PC-9 (cell line): ENCODE measurements at regions not wholly inside any gene's neighbourhood (a gene's known extent, or its start where the extent isn't known, plus 50 kb on each side); places are given as distances from the start of the nearest gene placed in this dataset.

Experiments used
- BruUV-seq: library from RNA; stranded (reverse); fragments of 400-500 nt; replicated peaks from 2 replicates; lab custom pipeline; 2021; lab: Mats Ljungman, UMichigan
- CTCF ChIA-PET: fragments of 300-600 bp; sonication (Branson Sonifier 250); formaldehyde crosslinking; loops from one replicate; lab custom pipeline; 2022; ENCODE audit warnings: antibody characterized with exemption; lab: Charles Lee
- POLR2A ChIA-PET: fragments of 300-600 bp; sonication (Branson Sonifier 250); formaldehyde crosslinking; loops from one replicate; lab custom pipeline; 2022; ENCODE audit warnings: antibody characterized with exemption; ENCODE audit not compliant: unreplicated experiment; lab: Charles Lee
- DNase-seq, 2 experiments: peaks; one replicate each; pipeline versions ENCODE4 v3.0.0 to v3.0.0-alpha.2; 2015 to 2022; ENCODE audit warnings: mixed read lengths in 1 of 2
- H2AFZ ChIP-seq: fragments of 200-600 bp; sonication (generic); 2 replicates; pipeline ENCODE4 v1.8.1; 2017; ENCODE audit warnings: antibody characterized with exemption
- H3F3A ChIP-seq: fragments of 200-600 bp; sonication (generic); 2 replicates; pipeline ENCODE4 v1.8.1; 2017; ENCODE audit warnings: antibody characterized with exemption, mild to moderate bottlenecking, low read depth; ENCODE audit not compliant: insufficient read depth
- H3K27ac ChIP-seq: fragments of 200-600 bp; sonication (generic); 2 replicates; pipeline ENCODE4 v1.6.1; 2016; ENCODE audit warnings: mixed run types
- H3K27me3 ChIP-seq: fragments of 200-600 bp; sonication (generic); 2 replicates; pipeline ENCODE4 v1.6.1; 2016; ENCODE audit warnings: low read depth, mixed run types; ENCODE audit not compliant: insufficient read depth
- H3K36me3 ChIP-seq: fragments of 200-600 bp; sonication (generic); 2 replicates; pipeline ENCODE4 v1.6.1; 2016; ENCODE audit warnings: low read depth, mixed run types
- H3K4me1 ChIP-seq: fragments of 200-600 bp; sonication (generic); replicated peaks from 2 replicates; pipeline ENCODE4 v1.6.1; 2016; ENCODE audit warnings: mixed run types; ENCODE audit not compliant: insufficient read depth
- H3K4me2 ChIP-seq: fragments of 200-600 bp; sonication (generic); 2 replicates; pipeline ENCODE4 v1.6.1; 2017; ENCODE audit warnings: mixed run types
- H3K4me3 ChIP-seq: fragments of 200-600 bp; sonication (generic); 2 replicates; pipeline ENCODE4 v1.6.1; 2016; ENCODE audit warnings: mixed run types
- H3K79me2 ChIP-seq: fragments of 200-600 bp; sonication (generic); 2 replicates; pipeline ENCODE4 v1.6.1; 2017; ENCODE audit warnings: low read depth, mixed run types
- H3K9me2 ChIP-seq: fragments of 200-600 bp; sonication (generic); 2 replicates; pipeline ENCODE4 v1.8.1; 2017; ENCODE audit warnings: mild to moderate bottlenecking; ENCODE audit not compliant: insufficient read depth
- H3K9me3 ChIP-seq: fragments of 200-600 bp; sonication (generic); 2 replicates; pipeline ENCODE4 v1.8.1; 2016; ENCODE audit warnings: low read depth; ENCODE audit not compliant: insufficient read depth
- H4K20me1 ChIP-seq: fragments of 200-600 bp; sonication (generic); 2 replicates; pipeline ENCODE4 v1.8.1; 2017; ENCODE audit not compliant: insufficient read depth
- CTCF ChIP-seq: fragments of 200-600 bp; sonication (generic); conservative IDR thresholded peaks from 2 replicates; pipeline ENCODE4 v1.6.1; 2017; ENCODE audit warnings: mixed run types, antibody characterized with exemption, mild to moderate bottlenecking, moderate library complexity
- EZH2 ChIP-seq: fragments of 200-600 bp; sonication (generic); IDR thresholded peaks from 2 replicates; pipeline ENCODE4 v1.8.0; 2017; ENCODE audit warnings: antibody characterized with exemption, low read depth
- intact Hi-C: fragments of 100-400 bp; cut with micrococcal nuclease; formaldehyde crosslinking; loops from one replicate; pipeline ENCODE4 v1.10.0; 2022; ENCODE audit not compliant: unreplicated experiment

GRCh38 chr11:29786092-29786491 lies 230.7 kb downstream of the KCNA4 start:
- BruUV-seq = no TSS peak
- TF ChIP-seq EZH2 (no peak), CTCF (no peak)
- Histone ChIP-seq H3K9me3 (no peaks in the 10 kb centered on the region), H3K27me3 (no peaks in the 10 kb centered on the region), H3F3A (no peaks in the 10 kb centered on the region), H3K4me2 (no peak overlapping the region), H3K4me1 (no peaks in the 10 kb centered on the region), H3K36me3 (no peaks in the 10 kb centered on the region), H4K20me1 (no peaks in the 10 kb centered on the region), H2AFZ (no peak overlapping the region), H3K27ac (no peak overlapping the region), H3K9me2 (no peaks in the 10 kb centered on the region), H3K4me3 (no peak overlapping the region), H3K79me2 (no peaks in the 10 kb centered on the region)
- no peak for DNase-seq
- CTCF ChIA-PET = no interaction called here
- intact Hi-C loops = no loop called here
- POLR2A ChIA-PET = no interaction called here

- no peaks in the 10 kb centered on the region for H3K79me2 ChIP-seq
- H3K27me3 ChIP-seq = no peaks in the 10 kb centered on the region
- no peaks in the 10 kb centered on the region for H3F3A ChIP-seq
- BruUV-seq = no TSS peak
- H3K9me3 ChIP-seq = no peaks in the 10 kb centered on the region
- no peak for DNase-seq
- H3K36me3 ChIP-seq = no peaks in the 10 kb centered on the region
- no peak overlapping the region for H3K4me2 ChIP-seq
- H3K4me1 ChIP-seq = no peaks in the 10 kb centered on the region
- H4K20me1 ChIP-seq = no peaks in the 10 kb centered on the region
- H3K9me2 ChIP-seq = no peaks in the 10 kb centered on the region
- POLR2A ChIA-PET = no interaction called here
- no peak overlapping the region for H3K4me3 ChIP-seq
- CTCF ChIA-PET = no interaction called here
- H2AFZ ChIP-seq = no peak overlapping the region
- intact Hi-C loops = no loop called here
- H3K27ac ChIP-seq = no peak overlapping the region
- TF ChIP-seq CTCF = no peak
- TF ChIP-seq EZH2 = no peak
These were observed 233.3 kb downstream of the KCNA4 start for GRCh38 chr11:29783506-29783905.

- TF ChIP-seq CTCF = no peak
- POLR2A ChIA-PET = no interaction called here
- no peaks in the 10 kb centered on the region for H3K36me3 ChIP-seq
- intact Hi-C loops = no loop called here
- H3K4me1 ChIP-seq = no peaks in the 10 kb centered on the region
- no peak overlapping the region for H3K27ac ChIP-seq
- H3K4me2 ChIP-seq = no peak overlapping the region
- no peak overlapping the region for H2AFZ ChIP-seq
- H4K20me1 ChIP-seq = no peaks in the 10 kb centered on the region
- H3K9me2 ChIP-seq = no peaks in the 10 kb centered on the region
- no peak overlapping the region for H3K4me3 ChIP-seq
- BruUV-seq = no TSS peak
- no peak for DNase-seq
- CTCF ChIA-PET = no interaction called here
- no peaks in the 10 kb centered on the region for H3K79me2 ChIP-seq
- H3K27me3 ChIP-seq = no peaks in the 10 kb centered on the region
- H3F3A ChIP-seq = no peaks in the 10 kb centered on the region
- H3K9me3 ChIP-seq = no peaks in the 10 kb centered on the region
These were observed 234.4 kb downstream of the KCNA4 start for GRCh38 chr11:29782447-29782846.
